GM12873 (cell line): ENCODE measurements at regions not wholly inside any gene's neighbourhood (a gene's known extent, or its start where the extent isn't known, plus 50 kb on each side); places are given as distances from the start of the nearest gene placed in this dataset.

Experiments
- TF ChIP-seq, protein P1 (sequence below): IDR thresholded peaks from 2 replicates; pipeline ENCODE4 v1.5.1; 2012; ENCODE audit warnings: low read depth, mild to moderate bottlenecking, moderate library complexity, low read length, control low read depth; ENCODE audit not compliant: insufficient read depth; ENCODE audit errors: missing control alignments

DNA sequence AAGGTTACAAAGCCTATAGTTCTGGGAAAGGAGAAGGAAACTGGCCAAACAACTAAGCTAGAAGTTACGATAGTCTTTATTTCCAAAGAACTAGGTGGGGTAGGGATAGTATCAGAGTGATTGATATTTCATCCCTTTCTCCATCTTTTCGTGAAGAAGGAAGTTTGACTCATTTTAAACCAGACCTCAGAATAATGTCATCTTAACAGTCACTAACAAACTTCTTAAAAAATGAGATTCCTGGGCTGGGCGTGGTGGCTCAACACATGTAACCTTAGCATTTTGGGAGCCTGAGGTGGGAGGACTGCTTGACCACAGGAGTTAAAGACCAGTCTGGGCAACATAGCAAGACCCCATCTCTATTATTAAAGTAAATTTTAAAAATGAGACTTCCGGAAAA, 69.4 kb downstream of the ARL4A start:
- TF ChIP-seq, protein P1, sequence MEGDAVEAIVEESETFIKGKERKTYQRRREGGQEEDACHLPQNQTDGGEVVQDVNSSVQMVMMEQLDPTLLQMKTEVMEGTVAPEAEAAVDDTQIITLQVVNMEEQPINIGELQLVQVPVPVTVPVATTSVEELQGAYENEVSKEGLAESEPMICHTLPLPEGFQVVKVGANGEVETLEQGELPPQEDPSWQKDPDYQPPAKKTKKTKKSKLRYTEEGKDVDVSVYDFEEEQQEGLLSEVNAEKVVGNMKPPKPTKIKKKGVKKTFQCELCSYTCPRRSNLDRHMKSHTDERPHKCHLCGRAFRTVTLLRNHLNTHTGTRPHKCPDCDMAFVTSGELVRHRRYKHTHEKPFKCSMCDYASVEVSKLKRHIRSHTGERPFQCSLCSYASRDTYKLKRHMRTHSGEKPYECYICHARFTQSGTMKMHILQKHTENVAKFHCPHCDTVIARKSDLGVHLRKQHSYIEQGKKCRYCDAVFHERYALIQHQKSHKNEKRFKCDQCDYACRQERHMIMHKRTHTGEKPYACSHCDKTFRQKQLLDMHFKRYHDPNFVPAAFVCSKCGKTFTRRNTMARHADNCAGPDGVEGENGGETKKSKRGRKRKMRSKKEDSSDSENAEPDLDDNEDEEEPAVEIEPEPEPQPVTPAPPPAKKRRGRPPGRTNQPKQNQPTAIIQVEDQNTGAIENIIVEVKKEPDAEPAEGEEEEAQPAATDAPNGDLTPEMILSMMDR = no peak

DNA sequence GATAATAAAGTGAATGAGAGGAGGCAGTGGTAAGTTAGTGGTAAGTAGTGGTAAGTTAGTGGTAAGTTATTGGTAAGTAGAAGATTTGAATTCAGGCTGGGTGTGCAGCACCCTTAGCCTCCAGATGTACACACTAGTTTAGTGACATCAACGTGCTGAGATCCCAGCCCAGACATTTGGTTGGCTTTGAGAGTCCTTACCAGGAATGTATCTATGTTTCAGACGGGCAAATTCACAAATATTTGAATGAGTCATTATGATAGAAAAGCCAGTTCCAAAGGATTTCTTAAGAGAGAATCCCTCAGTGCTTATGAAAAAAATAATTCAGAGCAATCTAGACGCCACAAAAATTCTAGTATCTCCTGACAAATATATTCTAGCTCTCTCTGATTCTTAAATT, 70.0 kb downstream of the ARL4A start:
- TF ChIP-seq, protein P1 = no peak

DNA sequence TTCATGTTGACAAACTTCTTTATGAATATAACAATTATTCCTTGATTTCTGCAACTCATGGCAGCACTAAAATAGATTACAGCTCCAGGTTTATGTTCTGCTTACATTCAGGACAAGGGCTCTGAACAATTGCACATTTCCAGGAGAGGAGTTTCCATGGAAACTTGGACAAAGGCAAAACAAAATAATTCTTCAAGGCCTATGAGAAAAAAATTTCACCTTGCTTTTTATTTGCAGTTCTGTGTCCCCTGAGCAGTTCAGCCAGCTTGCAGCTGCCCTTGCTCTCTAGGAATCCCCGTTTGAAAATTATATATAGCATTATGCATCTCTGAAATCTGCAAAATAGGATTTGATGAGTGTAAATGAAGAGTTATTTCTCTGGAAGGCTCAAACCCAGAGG, 71.7 kb downstream of the ARL4A start:
- TF ChIP-seq, protein P1 = no peak

DNA sequence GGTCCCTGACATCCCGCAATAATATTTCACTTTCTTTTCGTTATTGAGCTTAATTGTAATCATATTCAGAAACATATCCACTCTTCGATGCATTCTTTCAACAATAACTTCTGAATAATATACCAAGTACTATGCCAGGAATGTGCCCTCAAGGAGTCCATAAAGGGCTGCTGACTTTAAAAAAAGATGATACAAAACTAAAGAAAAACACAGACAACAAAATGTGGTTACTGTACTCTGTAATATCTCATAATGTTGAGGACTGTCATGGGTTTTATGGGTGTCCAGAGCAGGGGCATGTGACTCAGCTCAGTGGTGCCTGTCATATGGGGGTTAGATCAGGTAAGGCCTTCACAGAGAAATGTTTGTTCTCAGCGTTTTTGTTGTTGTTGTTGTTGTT, 73.7 kb downstream of the ARL4A start:
- TF ChIP-seq, protein P1 = no peak

DNA sequence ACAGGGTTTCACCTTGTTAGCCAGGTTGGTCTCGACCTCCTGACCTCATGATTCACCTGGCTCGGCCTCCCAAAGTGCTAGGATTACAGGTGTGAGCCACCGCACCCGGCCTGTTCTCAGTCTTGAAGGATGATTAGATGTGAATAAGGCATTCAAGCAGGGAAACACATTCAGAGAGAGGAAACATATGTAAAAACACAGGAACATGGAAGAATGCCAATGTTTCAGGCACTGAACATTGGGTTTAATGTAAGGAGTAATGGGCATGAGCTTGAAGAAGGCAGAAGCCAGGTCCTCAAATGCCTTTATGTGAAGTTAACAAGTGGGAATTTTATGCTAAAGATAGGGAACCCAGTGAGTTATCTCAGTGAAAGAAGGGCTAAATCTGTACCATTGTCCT, 74.3 kb downstream of the ARL4A start:
- TF ChIP-seq, protein P1 = no peak

DNA sequence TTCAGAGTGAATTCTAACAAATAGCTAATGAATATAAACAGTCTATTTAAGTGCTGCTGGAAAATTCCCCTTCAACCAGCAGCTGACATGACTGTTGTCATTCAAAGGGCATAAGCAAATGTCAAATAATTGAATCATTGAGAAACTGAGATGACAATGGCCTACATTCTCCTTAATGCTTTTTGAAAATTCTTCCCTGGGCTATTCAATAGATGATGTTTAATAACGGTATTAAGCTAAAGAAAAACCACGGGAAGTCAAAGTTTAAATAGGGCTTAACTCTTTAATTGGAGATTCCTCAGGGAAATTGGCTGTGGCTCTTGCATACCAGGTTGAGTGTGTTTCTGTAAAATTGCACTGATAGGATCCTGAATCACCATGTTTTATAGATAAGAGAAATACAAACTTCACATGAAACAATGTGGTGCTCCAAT, 77.0 kb downstream of the ARL4A start:
- TF ChIP-seq, protein P1 = no peak

DNA sequence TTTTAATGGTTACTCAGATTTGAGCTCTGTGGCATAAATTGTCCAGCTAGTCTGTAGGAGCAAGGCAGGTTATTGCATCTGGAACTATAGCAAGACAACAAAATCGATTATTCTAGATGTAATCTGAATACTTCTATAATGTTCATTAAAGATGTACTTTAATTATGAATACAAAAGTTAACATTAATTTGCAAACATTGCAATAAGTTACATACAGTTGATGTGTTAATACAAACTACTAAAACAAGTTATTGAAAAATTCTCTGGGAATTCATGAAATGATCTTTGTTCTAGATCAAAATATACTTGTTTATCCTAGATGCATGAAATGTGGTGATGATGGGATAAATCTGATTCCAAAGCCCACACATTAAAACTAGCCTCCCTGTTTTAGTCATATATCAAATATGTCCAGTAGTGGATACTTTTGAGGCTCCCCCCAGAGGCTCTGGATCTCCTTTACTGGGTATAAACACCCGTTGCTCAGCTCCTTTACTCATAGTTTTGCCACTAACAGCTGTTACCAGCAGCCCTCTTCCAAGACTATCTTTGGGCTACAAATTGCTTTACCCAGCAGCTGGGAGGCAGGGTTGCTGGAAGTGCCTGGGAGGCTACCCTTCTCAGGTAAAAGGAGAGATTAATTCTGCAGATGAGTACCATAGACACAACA, 78.1 kb downstream of the ARL4A start:
- TF ChIP-seq, protein P1 = no peak
